ENCODE measurements at regions not wholly inside any gene's neighbourhood (a gene's known extent, or its start where the extent isn't known, plus 50 kb on each side); places are given as distances from the start of the nearest gene placed in this dataset.

DNA sequence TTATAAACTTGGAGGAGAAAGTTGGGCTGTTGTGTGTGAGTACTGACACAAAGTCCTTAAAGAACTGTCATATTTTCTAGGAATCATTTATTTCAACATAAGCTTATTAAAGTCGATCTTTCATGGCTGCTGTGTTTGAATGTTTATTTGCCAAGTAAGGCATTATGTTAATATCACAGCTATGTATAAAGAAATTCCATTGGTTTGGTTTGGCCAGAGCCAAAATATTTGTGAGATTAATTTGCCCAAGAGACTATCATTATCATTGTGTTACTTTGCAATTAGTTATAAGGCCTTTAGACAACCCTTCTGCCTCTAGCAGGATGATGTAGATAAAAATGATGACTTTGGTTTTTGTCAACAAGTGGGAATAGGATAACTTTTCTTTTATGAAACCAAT lies 240.6 kb upstream of the NT5C1B start:
- TF ChIP-seq, protein P1, sequence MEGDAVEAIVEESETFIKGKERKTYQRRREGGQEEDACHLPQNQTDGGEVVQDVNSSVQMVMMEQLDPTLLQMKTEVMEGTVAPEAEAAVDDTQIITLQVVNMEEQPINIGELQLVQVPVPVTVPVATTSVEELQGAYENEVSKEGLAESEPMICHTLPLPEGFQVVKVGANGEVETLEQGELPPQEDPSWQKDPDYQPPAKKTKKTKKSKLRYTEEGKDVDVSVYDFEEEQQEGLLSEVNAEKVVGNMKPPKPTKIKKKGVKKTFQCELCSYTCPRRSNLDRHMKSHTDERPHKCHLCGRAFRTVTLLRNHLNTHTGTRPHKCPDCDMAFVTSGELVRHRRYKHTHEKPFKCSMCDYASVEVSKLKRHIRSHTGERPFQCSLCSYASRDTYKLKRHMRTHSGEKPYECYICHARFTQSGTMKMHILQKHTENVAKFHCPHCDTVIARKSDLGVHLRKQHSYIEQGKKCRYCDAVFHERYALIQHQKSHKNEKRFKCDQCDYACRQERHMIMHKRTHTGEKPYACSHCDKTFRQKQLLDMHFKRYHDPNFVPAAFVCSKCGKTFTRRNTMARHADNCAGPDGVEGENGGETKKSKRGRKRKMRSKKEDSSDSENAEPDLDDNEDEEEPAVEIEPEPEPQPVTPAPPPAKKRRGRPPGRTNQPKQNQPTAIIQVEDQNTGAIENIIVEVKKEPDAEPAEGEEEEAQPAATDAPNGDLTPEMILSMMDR (IDR thresholded peaks at IDR 0.05) = no peak
- no peak for TF ChIP-seq EP300 (IDR thresholded peaks at IDR 0.05)
- no peak for TF ChIP-seq POLR2A (IDR thresholded peaks at IDR 0.05)

All from ovary (tissue), 3 donors.